MG63 (cell line): ENCODE measurements at regions not wholly inside any gene's neighbourhood (a gene's known extent, or its start where the extent isn't known, plus 50 kb on each side); places are given as distances from the start of the nearest gene placed in this dataset.

Source experiments
- DNase-seq: peaks from one replicate; pipeline ENCODE4 v3.0.0-alpha.2; 2020
- H3K27me3 ChIP-seq: fragments of 250-450 bp; sonication (Bioruptor Pico); 2 replicates; pipeline ENCODE4 v1.5.1; 2020; ENCODE audit warnings: mild to moderate bottlenecking, moderate library complexity
- H3K36me3 ChIP-seq: fragments of 250-450 bp; sonication (Bioruptor Pico); 2 replicates; pipeline ENCODE4 v1.5.1; 2020; ENCODE audit warnings: mild to moderate bottlenecking, moderate library complexity
- H3K4me3 ChIP-seq: fragments of 250-450 bp; sonication (Bioruptor Pico); 2 replicates; pipeline ENCODE4 v1.5.1; 2020; ENCODE audit warnings: mild to moderate bottlenecking, moderate library complexity
- H3K9me3 ChIP-seq: fragments of 250-450 bp; sonication (Bioruptor Pico); 2 replicates; pipeline ENCODE4 v1.5.1; 2020; ENCODE audit warnings: mild to moderate bottlenecking, moderate library complexity

GRCh38 chr2:193990868-193991267 lies 1666.2 kb upstream of the SLC39A10 start:
- DNase-seq, result no peak
- Histone ChIP-seq H3K9me3 (no peaks in the 10 kb centered on the region), H3K36me3 (no peaks in the 10 kb centered on the region), H3K4me3 (no peak overlapping the region), H3K27me3 (no peaks in the 10 kb centered on the region)

- Histone ChIP-seq H3K4me3 (no peak overlapping the region), H3K27me3 (no peaks in the 10 kb centered on the region), H3K9me3 (no peaks in the 10 kb centered on the region), H3K36me3 (no peaks in the 10 kb centered on the region)
- DNase-seq, result no peak
Observed at GRCh38 chr2:193989645-193990044, 1667.4 kb upstream of the SLC39A10 start.

- no peaks in the 10 kb centered on the region for H3K9me3 ChIP-seq
- H3K4me3 ChIP-seq, result no peak overlapping the region
- no peaks in the 10 kb centered on the region for H3K27me3 ChIP-seq
- no peaks in the 10 kb centered on the region for H3K36me3 ChIP-seq
- DNase-seq, result no peak
Observed at GRCh38 chr2:193988784-193989183, 1668.2 kb upstream of the SLC39A10 start.

GRCh38 chr2:193985272-193985671 lies 1671.8 kb upstream of the SLC39A10 start:
- DNase-seq, result no peak
- Histone ChIP-seq H3K4me3 (no peak overlapping the region), H3K27me3 (no peaks in the 10 kb centered on the region), H3K36me3 (no peaks in the 10 kb centered on the region), H3K9me3 (no peaks in the 10 kb centered on the region)

- Histone ChIP-seq H3K36me3 (no peaks in the 10 kb centered on the region), H3K4me3 (no peak overlapping the region), H3K9me3 (no peaks in the 10 kb centered on the region), H3K27me3 (no peaks in the 10 kb centered on the region)
- DNase-seq, result no peak
Observed at GRCh38 chr2:193980599-193980998, 1676.4 kb upstream of the SLC39A10 start.

- Histone ChIP-seq H3K27me3 (no peaks in the 10 kb centered on the region), H3K4me3 (no peak overlapping the region), H3K36me3 (no peaks in the 10 kb centered on the region), H3K9me3 (no peaks in the 10 kb centered on the region)
- DNase-seq, result no peak
Observed at GRCh38 chr2:193973781-193974180, 1683.2 kb upstream of the SLC39A10 start.

- DNase-seq, result peak; percentile 64
- Histone ChIP-seq H3K27me3 (no peaks in the 10 kb centered on the region), H3K36me3 (no peaks in the 10 kb centered on the region), H3K4me3 (no peak overlapping the region), H3K9me3 (no peaks in the 10 kb centered on the region)
Observed at GRCh38 chr2:193966590-193966989, 1690.4 kb upstream of the SLC39A10 start.

GRCh38 chr2:193965263-193965662 lies 1691.8 kb upstream of the SLC39A10 start:
- Histone ChIP-seq H3K36me3 (no peaks in the 10 kb centered on the region), H3K27me3 (no peaks in the 10 kb centered on the region), H3K9me3 (no peaks in the 10 kb centered on the region), H3K4me3 (no peak overlapping the region)
- DNase-seq, result no peak

GRCh38 chr2:193963472-193964119 lies 1693.4 kb upstream of the SLC39A10 start:
- H3K36me3 ChIP-seq, result no peaks in the 10 kb centered on the region
- H3K4me3 ChIP-seq, result no peak overlapping the region
- DNase-seq, result no peak
- H3K9me3 ChIP-seq, result no peaks in the 10 kb centered on the region
- no peaks in the 10 kb centered on the region for H3K27me3 ChIP-seq

GRCh38 chr2:193946806-193947205 lies 1710.2 kb upstream of the SLC39A10 start:
- H3K27me3 ChIP-seq, result no peaks in the 10 kb centered on the region
- DNase-seq, result no peak
- H3K9me3 ChIP-seq, result no peaks in the 10 kb centered on the region
- H3K4me3 ChIP-seq, result no peak overlapping the region
- H3K36me3 ChIP-seq, result no peaks in the 10 kb centered on the region

GRCh38 chr2:193943406-193943960 lies 1713.5 kb upstream of the SLC39A10 start:
- H3K4me3 ChIP-seq, result no peak overlapping the region

GRCh38 chr2:193935114-193935513 lies 1721.9 kb upstream of the SLC39A10 start:
- DNase-seq, result no peak
- Histone ChIP-seq H3K36me3 (no peaks in the 10 kb centered on the region), H3K9me3 (no peaks in the 10 kb centered on the region), H3K4me3 (no peak overlapping the region), H3K27me3 (no peaks in the 10 kb centered on the region)

More at GRCh38 chr2:193943406-193943960, 1713.5 kb upstream of the SLC39A10 start:
- Histone ChIP-seq H3K36me3 (no peaks in the 10 kb centered on the region), H3K9me3 (0 out of 2 replicates have a peak, but pooled peaks cover 3% of the 10 kb centered on the region), H3K27me3 (no peaks in the 10 kb centered on the region)
- no peak for DNase-seq

GRCh38 chr2:193929131-193929530 lies 1727.9 kb upstream of the SLC39A10 start:
- Histone ChIP-seq H3K27me3 (no peaks in the 10 kb centered on the region), H3K36me3 (no peaks in the 10 kb centered on the region), H3K9me3 (no peaks in the 10 kb centered on the region), H3K4me3 (no peak overlapping the region)
- no peak for DNase-seq

GRCh38 chr2:193907561-193907960 lies 1712.8 kb upstream of the TMEFF2 start:
- Histone ChIP-seq H3K36me3 (no peaks in the 10 kb centered on the region), H3K4me3 (no peak overlapping the region), H3K9me3 (no peaks in the 10 kb centered on the region), H3K27me3 (no peaks in the 10 kb centered on the region)
- no peak for DNase-seq

GRCh38 chr2:193900292-193900691 lies 1705.6 kb upstream of the TMEFF2 start:
- Histone ChIP-seq H3K36me3 (no peaks in the 10 kb centered on the region), H3K4me3 (no peak overlapping the region), H3K27me3 (no peaks in the 10 kb centered on the region), H3K9me3 (no peaks in the 10 kb centered on the region)
- DNase-seq, result no peak

GRCh38 chr2:193895226-193895625 lies 1700.5 kb upstream of the TMEFF2 start:
- H3K4me3 ChIP-seq, result no peak overlapping the region
- no peaks in the 10 kb centered on the region for H3K36me3 ChIP-seq

GRCh38 chr2:193894081-193894480 lies 1699.3 kb upstream of the TMEFF2 start:
- Histone ChIP-seq H3K36me3 (no peaks in the 10 kb centered on the region), H3K4me3 (no peak overlapping the region), H3K9me3 (no peaks in the 10 kb centered on the region), H3K27me3 (no peaks in the 10 kb centered on the region)
- DNase-seq, result no peak

More at GRCh38 chr2:193895226-193895625, 1700.5 kb upstream of the TMEFF2 start:
- H3K27me3 ChIP-seq, result no peaks in the 10 kb centered on the region
- no peak for DNase-seq
- H3K9me3 ChIP-seq, result no peaks in the 10 kb centered on the region

GRCh38 chr2:193891023-193891422 lies 1696.3 kb upstream of the TMEFF2 start:
- Histone ChIP-seq H3K9me3 (no peaks in the 10 kb centered on the region), H3K4me3 (no peak overlapping the region), H3K27me3 (no peaks in the 10 kb centered on the region), H3K36me3 (no peaks in the 10 kb centered on the region)
- DNase-seq, result no peak
